GM19239 (cell line): ENCODE measurements at regions not wholly inside any gene's neighbourhood (a gene's known extent, or its start where the extent isn't known, plus 50 kb on each side); places are given as distances from the start of the nearest gene placed in this dataset.

ENCODE experiments used
- DNase-seq: peaks from one replicate; pipeline ENCODE4 v3.0.0; 2011; ENCODE audit warnings: low spot score; ENCODE audit not compliant: insufficient read length
- FAIRE-seq: peaks from 2 replicates; lab custom pipeline; 2011; peaks lifted over from hg19 to GRCh38; lab: Jason Lieb, UNC

- FAIRE-seq (no peak), DNase-seq (no peak)
These were observed 101.8 kb upstream of the FERD3L start for GRCh38 chr7:19247017-19247416.

DNA sequence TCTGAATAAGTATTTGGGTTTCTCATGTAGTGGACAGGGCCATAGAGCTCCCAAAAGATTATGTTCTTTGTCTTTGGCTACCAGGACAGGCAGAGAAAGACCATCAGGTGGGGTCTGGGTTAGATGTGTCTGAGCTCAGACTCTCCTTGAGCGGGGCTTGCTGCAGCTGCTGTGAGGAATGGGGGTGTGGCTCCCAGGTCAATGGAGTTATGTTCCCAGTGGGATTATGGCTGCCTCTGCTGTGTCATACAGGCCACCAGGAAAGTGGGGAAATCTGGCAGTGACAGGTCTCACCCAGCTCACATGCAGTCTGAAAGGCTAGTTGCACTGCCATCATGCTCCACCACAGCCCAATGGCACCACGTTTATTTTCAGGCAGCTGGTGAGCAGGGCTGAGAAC, 97.0 kb upstream of the FERD3L start:
- DNase-seq = no peak
- no peak for FAIRE-seq

DNA sequence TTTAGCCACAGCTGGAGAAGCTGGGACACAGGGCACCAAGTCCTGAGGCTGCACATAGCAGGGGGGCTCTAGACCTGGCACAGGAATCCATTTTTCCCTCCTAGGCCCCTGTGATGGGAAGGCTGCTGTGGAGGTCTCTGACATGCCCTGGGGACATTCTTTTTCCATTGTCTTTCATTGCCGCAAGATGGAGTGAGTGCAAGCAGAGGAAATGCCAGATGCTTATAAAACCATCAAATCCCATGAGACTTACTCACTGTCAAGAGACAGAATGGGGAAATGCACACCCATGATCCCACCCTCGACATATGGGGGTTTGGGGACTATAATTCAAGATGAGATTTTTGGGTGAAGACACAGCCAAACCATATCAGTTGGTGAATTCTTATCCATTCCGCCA, 94.7 kb upstream of the FERD3L start:
- DNase-seq (no peak), FAIRE-seq (no peak)

GRCh38 chr7:19235680-19236079, 90.5 kb upstream of the FERD3L start:
- FAIRE-seq (no peak), DNase-seq (no peak)

- no peak for DNase-seq
- FAIRE-seq = no peak
These were observed 79.7 kb upstream of the FERD3L start for GRCh38 chr7:19224951-19225350.

GRCh38 chr7:19215412-19215811, 70.2 kb upstream of the FERD3L start:
- no peak for FAIRE-seq

GRCh38 chr7:19213746-19214145, 68.5 kb upstream of the FERD3L start:
- FAIRE-seq (no peak), DNase-seq (no peak)

More at GRCh38 chr7:19215412-19215811, 70.2 kb upstream of the FERD3L start:
- DNase-seq = no peak

- DNase-seq (no peak), FAIRE-seq (no peak)
These were observed 65.7 kb upstream of the FERD3L start for GRCh38 chr7:19210893-19211413.

GRCh38 chr7:19209166-19209696, 64.0 kb upstream of the FERD3L start:
- no peak for FAIRE-seq
- DNase-seq = no peak

DNA sequence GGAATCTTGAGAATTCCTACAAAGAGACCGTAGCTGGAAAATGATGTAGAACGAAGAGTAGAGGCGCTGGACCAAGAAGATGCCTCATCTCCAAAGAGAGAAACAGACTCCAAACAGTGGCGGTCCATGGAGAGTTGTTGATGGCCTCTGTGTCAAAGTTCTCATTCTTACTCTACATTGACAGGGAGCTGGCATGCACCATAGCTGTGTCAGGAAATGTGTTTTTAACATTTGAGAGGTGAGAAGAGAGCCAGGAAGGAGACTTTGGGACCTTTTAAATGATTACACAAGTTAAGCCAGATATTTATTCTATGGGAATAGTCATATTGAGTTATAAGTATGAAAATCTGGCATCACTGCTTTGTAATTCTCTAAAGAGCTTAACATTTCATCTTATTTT, 61.5 kb upstream of the FERD3L start:
- no peak for FAIRE-seq
- DNase-seq = no peak

DNA sequence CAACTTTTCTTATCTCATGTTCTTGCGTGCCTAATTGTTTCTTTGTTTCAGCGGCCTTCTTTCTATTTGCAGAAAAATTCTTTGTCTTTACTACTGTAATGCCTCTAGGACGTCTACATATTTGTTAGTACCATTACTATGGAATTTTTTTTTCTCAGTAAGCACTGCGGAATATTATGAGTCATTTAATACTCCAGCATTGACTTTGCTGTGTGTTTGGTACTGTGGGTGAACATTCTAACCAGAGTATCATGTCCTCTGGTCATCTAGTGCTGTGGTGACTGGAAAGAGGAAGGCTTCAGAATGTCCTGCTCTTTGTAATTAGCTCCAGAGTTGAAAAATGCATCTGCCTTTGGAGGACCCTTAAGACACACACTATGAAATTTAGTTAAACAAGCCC, 58.5 kb upstream of the FERD3L start:
- DNase-seq = no peak

DNA sequence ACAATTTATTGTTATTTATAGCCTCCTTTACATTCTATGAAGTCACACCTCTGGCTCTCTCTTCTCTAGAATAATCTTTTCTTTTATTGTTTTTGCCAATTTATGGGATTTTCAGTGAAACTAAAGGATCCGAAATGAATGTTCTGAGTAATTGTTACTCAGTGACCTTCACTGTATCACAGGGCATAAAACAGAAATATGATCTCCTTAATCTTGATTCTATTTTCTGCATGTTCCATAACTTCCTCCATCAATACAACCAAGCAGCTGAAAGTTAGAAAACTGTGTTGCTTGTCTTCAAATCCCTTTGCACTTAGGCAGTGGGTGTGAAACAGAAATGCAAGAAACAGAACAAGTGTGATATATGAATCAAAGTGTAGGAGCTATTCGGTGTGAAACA, 57.4 kb upstream of the FERD3L start:
- no peak for FAIRE-seq
- DNase-seq = no peak

More for the DNA sequence above, 58.5 kb upstream of the FERD3L start:
- no peak for FAIRE-seq
